MM.1S (cell line): ENCODE measurements at regions not wholly inside any gene's neighbourhood (a gene's known extent, or its start where the extent isn't known, plus 50 kb on each side); places are given as distances from the start of the nearest gene placed in this dataset.

Experiments used
- CTCF ChIP-seq: fragments of 300-600 bp; sonication (generic); IDR thresholded peaks from 2 replicates; pipeline ENCODE4 v1.5.1; 2016; ENCODE audit warnings: antibody characterized with exemption, low read length, mixed read lengths
- EZH2 ChIP-seq: fragments of 300-600 bp; sonication (generic); optimal IDR thresholded peaks from 2 replicates; pipeline ENCODE3; 2017; ENCODE audit warnings: low read depth, mild to moderate bottlenecking, antibody characterized with exemption, low read length, mixed read lengths
- EZH2phosphoT487 ChIP-seq: fragments of 300-600 bp; sonication (generic); IDR thresholded peaks from 2 replicates; pipeline ENCODE4 v1.6.1; 2018; ENCODE audit warnings: antibody characterized with exemption, low read length

DNA sequence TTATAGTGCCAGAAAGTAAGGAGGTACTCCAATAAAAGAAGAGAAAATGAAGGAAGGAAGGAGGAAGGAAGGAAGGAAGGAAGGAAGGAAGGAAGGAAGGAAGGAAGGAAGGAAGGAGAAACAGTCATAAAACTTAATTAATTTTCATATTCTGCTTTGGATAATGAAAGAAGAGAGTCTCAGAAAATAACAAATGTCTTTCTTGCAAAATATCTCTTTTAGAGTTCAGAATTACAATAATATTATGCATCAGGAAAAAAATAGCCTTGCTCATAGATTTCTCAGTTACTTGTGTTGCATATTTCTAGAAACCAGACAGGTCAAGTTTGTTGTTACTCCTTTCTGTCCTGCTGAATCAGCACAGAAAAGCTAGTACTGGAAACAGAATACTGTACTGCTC, 130.1 kb upstream of the DKK2 start:
- TF ChIP-seq CTCF: no peak
- TF ChIP-seq EZH2: no peak
- TF ChIP-seq EZH2phosphoT487: no peak
